ENCODE measurements at regions not wholly inside any gene's neighbourhood (a gene's known extent, or its start where the extent isn't known, plus 50 kb on each side); places are given as distances from the start of the nearest gene placed in this dataset.

DNA sequence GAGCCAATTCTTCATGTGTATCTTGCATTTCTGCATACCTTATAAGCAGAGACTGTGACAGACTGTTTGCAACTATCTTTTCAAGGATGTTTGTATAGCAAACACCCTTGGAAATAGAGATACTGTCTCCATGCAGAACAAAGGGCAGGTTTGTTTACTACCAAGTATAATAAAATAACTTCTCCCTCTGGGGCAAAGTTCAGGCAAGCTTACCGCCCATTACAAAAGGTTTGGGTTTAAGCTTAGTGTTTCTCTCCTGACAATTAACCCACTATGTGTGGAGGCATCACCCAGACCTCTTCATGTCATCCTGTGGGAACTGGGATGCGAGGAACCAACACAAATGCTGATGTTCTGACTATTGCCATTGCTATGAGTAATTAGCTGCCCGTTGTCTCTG lies 479.1 kb upstream of the ZMIZ1 start:
- no peak overlapping the region for H3K27ac ChIP-seq (ENCODE audit: low read length)
- no peak overlapping the region for H3K4me3 ChIP-seq (ENCODE audit: low read depth in 1 of 2, low read length in 2 of 2)
- H3K9me3 ChIP-seq (ENCODE audit: control insufficient read depth in 1 of 2, low read length in 2 of 2), result no peaks in the 10 kb centered on the region
- no peaks in the 10 kb centered on the region for H3K36me3 ChIP-seq (ENCODE audit: control insufficient read depth in 1 of 2, insufficient read depth in 2 of 2, low read length in 2 of 2)
- no peaks in the 10 kb centered on the region for H3K27me3 ChIP-seq (ENCODE audit: low read depth, low read length)
- H3K4me1 ChIP-seq (ENCODE audit: control insufficient read depth in 1 of 2, insufficient read depth in 2 of 2, low read length in 2 of 2), result peaks cover 5 to 19% of the 10 kb centered on the region in 2 donors

DNA sequence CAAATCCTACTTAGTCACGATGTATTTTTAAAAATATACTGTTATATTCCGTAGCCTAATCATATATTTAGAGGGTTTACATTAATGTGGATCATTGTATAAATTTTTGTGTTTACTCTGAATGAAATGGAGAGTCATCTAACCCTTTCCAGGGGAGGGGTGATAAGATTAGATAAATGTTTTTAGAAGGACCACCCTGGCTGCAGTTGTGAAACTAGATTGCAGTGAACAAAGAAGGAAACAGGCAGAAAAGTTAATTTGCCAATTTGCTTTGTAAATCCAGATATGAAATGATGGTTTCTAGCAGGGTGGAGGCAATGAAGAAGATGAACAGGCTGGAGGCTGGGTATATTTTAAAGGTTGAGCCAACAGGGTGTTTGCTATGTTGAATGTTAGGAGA lies 477.7 kb upstream of the ZMIZ1 start:
- H3K27me3 ChIP-seq (ENCODE audit: low read depth, low read length), result no peaks in the 10 kb centered on the region
- H3K36me3 ChIP-seq (ENCODE audit: control insufficient read depth in 1 of 2, insufficient read depth in 2 of 2, low read length in 2 of 2), result no peaks in the 10 kb centered on the region
- no peak overlapping the region for H3K27ac ChIP-seq (ENCODE audit: low read length)
- peaks cover 5 to 14% of the 10 kb centered on the region in 2 donors for H3K4me1 ChIP-seq (ENCODE audit: control insufficient read depth in 1 of 2, insufficient read depth in 2 of 2, low read length in 2 of 2)
- no peaks in the 10 kb centered on the region for H3K9me3 ChIP-seq (ENCODE audit: control insufficient read depth in 1 of 2, low read length in 2 of 2)
- no peak overlapping the region for H3K4me3 ChIP-seq (ENCODE audit: low read depth in 1 of 2, low read length in 2 of 2)

DNA sequence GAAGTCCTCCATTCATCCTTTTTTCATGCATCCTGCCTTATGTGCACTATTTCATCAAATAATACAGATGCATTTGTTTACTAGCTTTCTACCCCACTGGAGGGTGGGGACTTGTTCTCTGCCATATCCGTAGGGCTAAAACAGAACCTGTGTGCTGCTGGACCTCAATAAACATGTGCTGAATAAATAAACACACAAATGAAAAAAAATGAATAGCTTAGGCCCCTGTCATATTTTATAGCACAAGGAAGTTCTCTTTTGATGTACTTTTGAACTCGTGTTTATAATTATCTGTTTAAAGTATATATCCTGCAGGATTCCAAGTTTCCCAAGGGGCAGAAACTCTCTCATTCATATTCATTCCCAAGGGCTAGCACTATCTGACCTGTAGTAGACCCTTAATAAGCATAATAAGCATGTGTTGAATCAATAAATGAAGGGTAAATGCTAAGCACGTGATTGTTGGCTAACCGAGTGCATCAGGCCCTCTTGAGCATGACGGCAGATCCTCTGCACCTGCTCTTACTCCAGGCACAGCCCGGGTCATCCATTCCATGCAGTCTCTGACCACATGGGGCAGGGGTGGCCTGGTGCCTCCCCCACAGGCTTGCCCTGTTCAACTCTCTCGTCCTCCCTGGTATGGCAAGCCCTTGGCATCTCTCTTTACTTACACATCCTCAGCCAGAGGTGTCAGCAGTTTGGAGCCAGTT lies 474.1 kb upstream of the ZMIZ1 start:
- peaks cover 0 to 11% of the 10 kb centered on the region in 2 donors for H3K4me1 ChIP-seq (ENCODE audit: control insufficient read depth in 1 of 2, insufficient read depth in 2 of 2, low read length in 2 of 2)
- no peaks in the 10 kb centered on the region for H3K27me3 ChIP-seq (ENCODE audit: low read depth, low read length)
- no peak overlapping the region for H3K27ac ChIP-seq (ENCODE audit: low read length)
- H3K36me3 ChIP-seq (ENCODE audit: control insufficient read depth in 1 of 2, insufficient read depth in 2 of 2, low read length in 2 of 2), result no peaks in the 10 kb centered on the region
- H3K4me3 ChIP-seq (ENCODE audit: low read depth in 1 of 2, low read length in 2 of 2), result no peak overlapping the region
- no peaks in the 10 kb centered on the region for H3K9me3 ChIP-seq (ENCODE audit: control insufficient read depth in 1 of 2, low read length in 2 of 2)

DNA sequence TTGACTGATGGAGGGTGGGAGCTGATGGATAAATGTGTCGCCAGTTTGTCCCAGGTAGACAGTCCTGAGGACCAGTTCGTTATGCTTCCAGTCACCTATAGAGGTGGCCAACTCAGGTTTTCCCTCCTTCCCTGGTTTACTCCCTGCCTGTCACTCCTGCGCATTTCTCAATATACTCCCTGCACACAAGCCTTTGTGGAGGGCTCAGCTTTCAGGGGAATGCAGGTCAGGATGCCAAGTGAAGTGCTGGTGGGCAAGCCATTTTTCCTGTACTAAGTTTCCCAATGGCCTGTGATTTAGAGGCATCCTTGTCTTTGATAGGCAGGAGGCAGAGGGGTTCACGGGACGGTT lies 473.5 kb upstream of the ZMIZ1 start:
- H3K27me3 ChIP-seq (ENCODE audit: low read depth, low read length), result no peaks in the 10 kb centered on the region
- no peaks in the 10 kb centered on the region for H3K36me3 ChIP-seq (ENCODE audit: control insufficient read depth in 1 of 2, insufficient read depth in 2 of 2, low read length in 2 of 2)
- H3K4me3 ChIP-seq (ENCODE audit: low read depth in 1 of 2, low read length in 2 of 2), result no peak overlapping the region
- H3K4me1 ChIP-seq (ENCODE audit: control insufficient read depth in 1 of 2, insufficient read depth in 2 of 2, low read length in 2 of 2), result peaks cover 0 to 11% of the 10 kb centered on the region in 2 donors
- no peaks in the 10 kb centered on the region for H3K9me3 ChIP-seq (ENCODE audit: control insufficient read depth in 1 of 2, low read length in 2 of 2)
- H3K27ac ChIP-seq (ENCODE audit: low read length), result no peak overlapping the region

DNA sequence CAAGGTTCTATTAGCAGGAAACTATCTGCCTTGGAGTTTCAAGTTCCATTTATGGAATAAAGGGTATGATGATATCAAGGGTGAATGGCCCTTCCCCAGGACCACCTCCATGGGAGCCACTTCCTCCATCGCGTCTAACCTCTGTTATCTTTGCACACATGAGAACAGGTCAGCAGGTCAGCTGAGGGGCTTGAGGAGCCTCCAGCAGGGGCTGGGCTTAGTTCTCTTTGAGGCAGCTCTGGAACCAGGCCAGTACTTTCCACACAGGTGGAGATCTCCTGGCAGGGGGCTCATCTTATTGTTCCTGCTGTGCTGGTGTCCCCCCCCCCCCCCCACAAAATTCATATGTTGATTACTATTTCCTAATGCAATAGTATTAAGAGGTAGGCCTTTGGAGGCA lies 472.2 kb upstream of the ZMIZ1 start:
- no peaks in the 10 kb centered on the region for H3K36me3 ChIP-seq (ENCODE audit: control insufficient read depth in 1 of 2, insufficient read depth in 2 of 2, low read length in 2 of 2)
- no peaks in the 10 kb centered on the region for H3K9me3 ChIP-seq (ENCODE audit: control insufficient read depth in 1 of 2, low read length in 2 of 2)
- H3K4me3 ChIP-seq (ENCODE audit: low read depth in 1 of 2, low read length in 2 of 2), result no peak overlapping the region
- H3K4me1 ChIP-seq (ENCODE audit: control insufficient read depth in 1 of 2, insufficient read depth in 2 of 2, low read length in 2 of 2), result peaks cover 0 to 11% of the 10 kb centered on the region in 2 donors
- H3K27ac ChIP-seq (ENCODE audit: low read length), result no peak overlapping the region
- H3K27me3 ChIP-seq (ENCODE audit: low read depth, low read length), result no peaks in the 10 kb centered on the region

DNA sequence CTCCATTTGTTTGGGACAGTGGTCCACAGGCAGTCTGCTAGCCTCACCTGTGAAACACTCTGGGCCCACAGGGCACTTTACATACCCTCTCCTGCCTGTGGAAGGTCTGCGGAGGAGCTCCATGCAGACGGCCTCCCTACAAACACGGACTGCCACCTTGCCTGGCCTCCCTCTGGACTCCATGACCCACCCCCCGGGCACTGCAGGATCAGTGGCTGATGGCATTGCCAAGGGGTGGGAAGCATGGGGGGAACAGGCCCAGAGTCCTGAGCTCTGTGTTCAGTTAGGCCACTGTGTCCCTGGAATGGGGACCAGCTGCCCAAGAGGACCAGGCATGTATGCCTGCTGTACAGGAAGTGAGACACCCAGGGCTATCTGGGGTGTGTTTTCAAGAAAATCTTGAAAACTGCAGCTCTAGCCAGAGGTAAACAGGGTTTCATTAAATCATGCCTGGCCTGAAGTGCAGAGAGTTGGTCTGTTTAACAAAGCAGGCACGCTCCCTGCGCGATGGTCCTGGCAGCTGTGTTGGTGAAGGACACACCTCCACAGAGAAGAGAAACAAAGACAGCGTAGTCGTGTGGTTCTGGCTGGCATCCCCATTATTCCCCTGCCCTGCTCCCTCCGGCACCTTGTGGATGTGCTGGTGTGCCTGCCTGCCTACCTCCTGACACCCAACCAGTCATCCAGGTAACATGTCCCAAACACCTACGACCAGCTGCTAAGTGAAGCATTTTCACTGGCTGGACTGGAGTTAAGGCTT lies 470.8 kb upstream of the ZMIZ1 start:
- no peak overlapping the region for H3K4me3 ChIP-seq (ENCODE audit: low read depth in 1 of 2, low read length in 2 of 2)
- peaks cover 0 to 11% of the 10 kb centered on the region in 2 donors for H3K4me1 ChIP-seq (ENCODE audit: control insufficient read depth in 1 of 2, insufficient read depth in 2 of 2, low read length in 2 of 2)
- no peaks in the 10 kb centered on the region for H3K9me3 ChIP-seq (ENCODE audit: control insufficient read depth in 1 of 2, low read length in 2 of 2)
- H3K27me3 ChIP-seq (ENCODE audit: low read depth, low read length), result no peaks in the 10 kb centered on the region
- no peak overlapping the region for H3K27ac ChIP-seq (ENCODE audit: low read length)
- no peaks in the 10 kb centered on the region for H3K36me3 ChIP-seq (ENCODE audit: control insufficient read depth in 1 of 2, insufficient read depth in 2 of 2, low read length in 2 of 2)

DNA sequence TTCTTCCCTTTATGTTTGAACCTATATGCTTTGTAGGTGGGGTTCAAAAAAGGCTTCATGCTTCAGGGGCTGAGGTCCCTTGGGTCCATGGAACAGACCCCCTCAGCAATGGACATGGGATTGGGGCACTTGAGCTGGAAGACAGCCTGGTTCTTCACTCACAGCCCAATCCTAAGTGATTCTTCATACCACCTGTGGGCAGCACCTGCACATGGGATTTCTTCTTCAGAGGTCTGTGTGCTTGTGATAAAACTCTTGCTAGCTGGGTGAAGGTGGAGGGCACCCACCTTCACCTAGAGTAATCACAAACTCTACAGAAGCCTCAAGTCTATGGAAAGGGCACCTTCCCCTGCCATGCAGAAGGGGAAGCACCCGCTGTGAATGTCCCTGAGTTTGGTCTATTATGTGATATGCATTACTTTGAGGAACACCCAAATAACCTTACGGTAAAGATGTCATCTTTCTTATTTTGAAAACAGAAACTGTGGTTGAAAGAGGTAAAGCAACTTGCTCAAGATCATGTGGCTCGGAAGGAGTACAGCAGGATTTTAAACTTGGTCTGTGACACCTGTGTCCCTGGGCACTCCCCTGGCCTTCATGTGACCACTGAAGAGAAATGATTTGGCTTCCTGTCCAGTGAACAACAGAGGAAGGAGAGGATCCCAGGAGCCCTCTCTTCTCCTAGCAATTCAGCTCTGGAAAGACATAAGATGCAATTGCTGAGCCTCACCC lies 469.5 kb upstream of the ZMIZ1 start:
- H3K36me3 ChIP-seq (ENCODE audit: control insufficient read depth in 1 of 2, insufficient read depth in 2 of 2, low read length in 2 of 2), result no peaks in the 10 kb centered on the region
- no peak overlapping the region for H3K4me3 ChIP-seq (ENCODE audit: low read depth in 1 of 2, low read length in 2 of 2)
- peaks cover 0 to 11% of the 10 kb centered on the region in 2 donors for H3K4me1 ChIP-seq (ENCODE audit: control insufficient read depth in 1 of 2, insufficient read depth in 2 of 2, low read length in 2 of 2)
- no peak overlapping the region for H3K27ac ChIP-seq (ENCODE audit: low read length)
- H3K27me3 ChIP-seq (ENCODE audit: low read depth, low read length), result no peaks in the 10 kb centered on the region
- no peaks in the 10 kb centered on the region for H3K9me3 ChIP-seq (ENCODE audit: control insufficient read depth in 1 of 2, low read length in 2 of 2)

DNA sequence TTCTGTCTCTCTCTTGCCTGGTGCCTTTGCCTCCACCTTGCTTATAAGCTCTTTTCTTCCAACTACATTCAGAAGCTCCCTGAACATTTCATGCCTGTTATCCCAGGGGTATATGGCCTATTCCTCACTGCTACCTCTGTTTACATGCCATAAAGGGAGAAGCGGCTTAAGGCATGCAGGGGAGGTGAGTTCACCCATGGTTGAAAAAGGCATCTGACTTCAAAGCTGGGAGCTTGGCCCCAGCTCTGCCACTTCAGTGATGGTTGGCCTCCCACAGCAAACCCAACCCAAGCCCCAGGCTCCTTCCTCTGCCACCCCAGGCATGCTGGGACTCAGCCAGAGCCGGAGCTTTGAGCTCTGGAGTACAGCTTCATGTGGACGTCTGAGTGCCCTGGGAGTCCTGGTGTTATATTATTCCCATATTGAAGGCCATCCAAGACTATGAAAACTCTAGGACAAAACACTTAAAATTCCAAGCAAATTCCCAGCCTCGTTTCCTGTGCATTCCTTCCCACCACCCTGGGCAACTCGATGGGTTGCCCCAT lies 468.6 kb upstream of the ZMIZ1 start:
- no peak overlapping the region for H3K4me3 ChIP-seq (ENCODE audit: low read depth in 1 of 2, low read length in 2 of 2)
- no peaks in the 10 kb centered on the region for H3K36me3 ChIP-seq (ENCODE audit: control insufficient read depth in 1 of 2, insufficient read depth in 2 of 2, low read length in 2 of 2)
- no peaks in the 10 kb centered on the region for H3K27me3 ChIP-seq (ENCODE audit: low read depth, low read length)
- no peaks in the 10 kb centered on the region for H3K9me3 ChIP-seq (ENCODE audit: control insufficient read depth in 1 of 2, low read length in 2 of 2)
- H3K4me1 ChIP-seq (ENCODE audit: control insufficient read depth in 1 of 2, insufficient read depth in 2 of 2, low read length in 2 of 2), result peaks cover 0 to 11% of the 10 kb centered on the region in 2 donors
- no peak overlapping the region for H3K27ac ChIP-seq (ENCODE audit: low read length)

DNA sequence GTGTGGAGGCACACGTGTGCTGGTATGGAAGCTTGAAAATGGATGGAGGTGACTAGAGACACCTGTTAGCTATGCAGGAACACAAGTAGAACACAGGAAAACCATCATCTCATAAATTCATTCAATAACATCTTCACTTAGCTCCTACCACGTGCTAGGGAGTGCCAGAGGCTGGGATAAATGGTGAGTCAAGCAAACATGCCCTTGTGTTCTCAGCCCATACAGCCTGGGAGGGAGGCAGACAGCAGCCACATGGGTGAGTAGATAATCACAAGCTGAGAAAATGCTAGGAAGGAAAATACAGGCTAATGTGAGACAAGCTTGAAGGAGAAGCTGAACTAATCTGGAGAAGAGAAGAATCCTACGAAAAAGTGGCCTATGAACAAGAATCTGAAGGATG lies 468.0 kb upstream of the ZMIZ1 start:
- no peaks in the 10 kb centered on the region for H3K36me3 ChIP-seq (ENCODE audit: control insufficient read depth in 1 of 2, insufficient read depth in 2 of 2, low read length in 2 of 2)
- H3K9me3 ChIP-seq (ENCODE audit: control insufficient read depth in 1 of 2, low read length in 2 of 2), result no peaks in the 10 kb centered on the region
- peaks cover 0 to 11% of the 10 kb centered on the region in 2 donors for H3K4me1 ChIP-seq (ENCODE audit: control insufficient read depth in 1 of 2, insufficient read depth in 2 of 2, low read length in 2 of 2)
- H3K27ac ChIP-seq (ENCODE audit: low read length), result no peak overlapping the region
- no peaks in the 10 kb centered on the region for H3K27me3 ChIP-seq (ENCODE audit: low read depth, low read length)
- no peak overlapping the region for H3K4me3 ChIP-seq (ENCODE audit: low read depth in 1 of 2, low read length in 2 of 2)

DNA sequence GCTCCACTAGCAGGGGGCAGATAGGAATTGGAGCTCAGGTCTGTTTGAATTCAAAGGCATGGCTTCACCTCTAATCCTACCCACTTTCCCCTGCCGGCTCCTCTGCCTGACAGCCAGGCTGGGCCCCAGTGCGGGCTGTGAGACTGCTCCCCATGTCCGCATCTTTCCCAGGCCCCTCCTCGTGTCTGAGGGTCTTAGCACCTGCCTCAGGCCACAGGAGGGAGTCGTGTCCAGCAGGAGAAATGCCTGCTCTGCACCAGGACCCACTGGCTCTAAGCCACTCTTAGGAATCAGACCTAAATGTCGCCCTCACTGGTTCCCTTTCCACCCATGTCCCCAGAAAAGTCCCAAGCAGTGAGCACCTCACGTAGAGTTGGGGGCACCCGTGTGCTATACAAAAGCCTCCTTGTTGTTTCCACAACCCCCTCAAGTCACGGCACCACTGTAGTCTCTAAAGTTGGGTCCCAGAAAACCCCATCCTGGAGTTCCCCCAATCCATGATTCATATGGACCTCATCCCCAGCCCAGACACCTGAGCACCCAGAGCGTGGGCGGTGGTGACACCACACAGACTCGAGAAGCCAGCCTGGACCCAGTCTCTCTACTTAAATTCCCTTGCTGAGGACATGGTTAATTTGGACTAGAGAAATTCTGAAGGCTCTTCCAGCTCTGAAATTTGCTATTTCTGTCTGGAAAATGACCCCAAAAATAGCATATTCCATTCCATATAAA lies 466.4 kb upstream of the ZMIZ1 start:
- Histone ChIP-seq H3K9me3 (ENCODE audit: control insufficient read depth in 1 of 2, low read length in 2 of 2) (no peaks in the 10 kb centered on the region), H3K27ac (ENCODE audit: low read length) (no peak overlapping the region), H3K4me1 (ENCODE audit: control insufficient read depth in 1 of 2, insufficient read depth in 2 of 2, low read length in 2 of 2) (peaks cover 0 to 11% of the 10 kb centered on the region in 2 donors), H3K4me3 (ENCODE audit: low read depth in 1 of 2, low read length in 2 of 2) (no peak overlapping the region), H3K36me3 (ENCODE audit: control insufficient read depth in 1 of 2, insufficient read depth in 2 of 2, low read length in 2 of 2) (no peaks in the 10 kb centered on the region), H3K27me3 (ENCODE audit: low read depth, low read length) (no peaks in the 10 kb centered on the region)

DNA sequence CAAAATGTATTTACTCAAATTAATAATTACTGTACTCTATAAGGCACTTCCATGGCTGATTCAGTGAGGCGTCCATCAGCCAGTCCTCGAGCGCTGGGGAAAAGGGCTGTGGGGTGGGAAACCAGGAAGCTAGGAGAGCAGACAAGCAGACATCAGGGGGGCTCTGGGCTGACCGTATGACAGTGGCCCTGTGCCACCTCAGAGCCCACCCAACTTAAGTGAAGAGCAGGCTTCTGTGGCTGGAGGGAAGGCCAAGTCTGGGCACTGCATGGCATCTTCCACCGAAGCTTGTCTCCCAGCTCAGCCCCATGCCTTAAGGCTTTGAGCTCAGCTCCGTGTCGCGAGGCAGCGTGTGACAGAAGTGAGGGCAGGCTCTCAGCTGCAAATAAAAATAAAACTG lies 464.5 kb upstream of the ZMIZ1 start:
- H3K4me1 ChIP-seq (ENCODE audit: control insufficient read depth in 1 of 2, insufficient read depth in 2 of 2, low read length in 2 of 2), result no peaks in the 10 kb centered on the region
- no peak overlapping the region for H3K4me3 ChIP-seq (ENCODE audit: low read depth in 1 of 2, low read length in 2 of 2)
- no peaks in the 10 kb centered on the region for H3K27me3 ChIP-seq (ENCODE audit: low read depth, low read length)
- no peaks in the 10 kb centered on the region for H3K36me3 ChIP-seq (ENCODE audit: control insufficient read depth in 1 of 2, insufficient read depth in 2 of 2, low read length in 2 of 2)
- H3K9me3 ChIP-seq (ENCODE audit: control insufficient read depth in 1 of 2, low read length in 2 of 2), result no peaks in the 10 kb centered on the region
- H3K27ac ChIP-seq (ENCODE audit: low read length), result no peak overlapping the region

All from muscle layer of duodenum (tissue), 2 donors.